Activated CD4-positive, alpha-beta T cell treated with anti-CD3 and anti-CD28 coated beads, Interleukin-2, amount 10 ng/mL, durations not matched to agents 7 days and 5 days (primary cell): ENCODE measurements at regions not wholly inside any gene's neighbourhood (a gene's known extent, or its start where the extent isn't known, plus 50 kb on each side); places are given as distances from the start of the nearest gene placed in this dataset.

Experiments
- CTCF ChIA-PET: fragments of 350-600 bp; sonication (Branson Sonifier 250); formaldehyde crosslinking; loops from one replicate; lab custom pipeline; 2021; ENCODE audit warnings: antibody characterized with exemption; lab: Charles Lee
- POLR2A ChIA-PET: fragments of 350-600 bp; sonication (Branson Sonifier 250); formaldehyde crosslinking; loops from one replicate; lab custom pipeline; 2021; ENCODE audit warnings: antibody characterized with exemption; lab: Charles Lee
- DNase-seq: peaks from one replicate; pipeline ENCODE4 v3.0.0-alpha.2; 2020
- H3K27ac Mint-ChIP-seq: one replicate; pipeline ENCODE4 v1.8.0; 2021; ENCODE audit warnings: mild to moderate bottlenecking, moderate library complexity, mixed read lengths
- H3K27me3 Mint-ChIP-seq: one replicate; pipeline ENCODE4 v1.8.0; 2021; ENCODE audit warnings: mixed read lengths
- H3K36me3 Mint-ChIP-seq: one replicate; pipeline ENCODE4 v1.8.0; 2021; ENCODE audit warnings: low read depth, mixed read lengths
- H3K4me1 Mint-ChIP-seq: one replicate; pipeline ENCODE4 v1.8.0; 2021; ENCODE audit warnings: mixed read lengths
- H3K4me3 Mint-ChIP-seq: one replicate; pipeline ENCODE4 v1.8.0; 2021; ENCODE audit warnings: mild to moderate bottlenecking, moderate library complexity, mixed read lengths
- H3K9me3 Mint-ChIP-seq: one replicate; pipeline ENCODE4 v1.8.0; 2021; ENCODE audit warnings: mixed read lengths

GRCh38 chr18:54506516-54507261 lies 84.4 kb upstream of the DYNAP start:
- ChIA-PET POLR2A (no interaction called here), CTCF (no interaction called here)
- no peaks in the 10 kb centered on the region for H3K36me3 Mint-ChIP-seq
- peaks cover 7% of the 10 kb centered on the region for H3K27me3 Mint-ChIP-seq
- no peak overlapping the region for H3K27ac Mint-ChIP-seq
- H3K9me3 Mint-ChIP-seq: no peaks in the 10 kb centered on the region
- H3K4me3 Mint-ChIP-seq: no peak overlapping the region
- no peak for DNase-seq
- no peaks in the 10 kb centered on the region for H3K4me1 Mint-ChIP-seq

GRCh38 chr18:54509793-54510192 lies 81.3 kb upstream of the DYNAP start:
- H3K9me3 Mint-ChIP-seq: no peaks in the 10 kb centered on the region
- peaks cover 10% of the 10 kb centered on the region for H3K27me3 Mint-ChIP-seq
- POLR2A ChIA-PET: no interaction called here
- no peak for DNase-seq
- H3K36me3 Mint-ChIP-seq: no peaks in the 10 kb centered on the region
- CTCF ChIA-PET: no interaction called here
- H3K4me1 Mint-ChIP-seq: no peaks in the 10 kb centered on the region
- no peak overlapping the region for H3K4me3 Mint-ChIP-seq
- H3K27ac Mint-ChIP-seq: no peak overlapping the region

DNA sequence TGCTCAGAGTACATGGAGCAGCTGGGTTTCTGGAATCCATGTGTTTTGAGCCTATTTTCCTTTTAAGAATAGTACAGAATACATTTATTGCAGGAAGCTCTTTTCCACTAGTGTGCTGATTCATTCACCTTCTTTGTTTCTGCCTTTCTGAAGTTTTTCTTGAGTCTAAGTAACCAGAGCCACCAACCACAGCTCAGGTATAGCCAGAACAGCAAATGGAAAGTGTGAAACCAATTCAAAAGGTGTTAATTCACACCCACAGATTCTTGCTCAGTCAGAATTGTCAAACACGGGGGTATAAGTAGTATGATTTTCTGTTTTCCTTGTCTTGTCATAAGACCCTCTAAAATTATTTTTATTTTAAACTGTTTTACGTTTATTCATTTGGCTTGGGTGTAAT lies 75.9 kb upstream of the DYNAP start:
- Mint-ChIP-seq H3K27me3 (peaks cover 8% of the 10 kb centered on the region), H3K36me3 (no peaks in the 10 kb centered on the region), H3K9me3 (no peaks in the 10 kb centered on the region), H3K4me3 (no peak overlapping the region), H3K4me1 (no peaks in the 10 kb centered on the region), H3K27ac (no peak overlapping the region)
- ChIA-PET CTCF (no interaction called here), POLR2A (no interaction called here)
- DNase-seq: no peak

DNA sequence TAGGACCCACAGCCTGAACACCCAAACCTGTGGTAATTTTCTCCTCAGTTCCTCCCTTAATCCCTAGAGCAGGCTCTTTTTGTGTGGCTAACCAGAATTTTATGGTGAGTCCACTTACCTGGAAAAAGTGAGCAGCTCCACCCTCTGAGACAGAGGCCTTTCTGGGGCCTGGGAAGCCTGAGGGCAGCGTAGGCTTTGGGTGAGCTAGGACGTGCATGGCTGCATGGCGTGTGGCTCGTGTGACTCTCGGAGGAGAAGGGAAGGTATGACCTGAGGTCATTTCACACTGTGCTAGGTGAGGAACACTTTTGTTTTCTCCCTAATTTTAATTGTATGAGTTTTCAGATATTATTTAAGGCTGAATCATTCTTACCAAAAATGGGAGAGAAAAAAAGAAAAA lies 73.5 kb upstream of the DYNAP start:
- no peaks in the 10 kb centered on the region for H3K4me1 Mint-ChIP-seq
- no peaks in the 10 kb centered on the region for H3K36me3 Mint-ChIP-seq

GRCh38 chr18:54521846-54522245 lies 69.2 kb upstream of the DYNAP start:
- POLR2A ChIA-PET: no interaction called here
- H3K9me3 Mint-ChIP-seq: no peaks in the 10 kb centered on the region
- no peak overlapping the region for H3K4me3 Mint-ChIP-seq
- H3K4me1 Mint-ChIP-seq: no peaks in the 10 kb centered on the region
- CTCF ChIA-PET: no interaction called here
- no peaks in the 10 kb centered on the region for H3K36me3 Mint-ChIP-seq
- no peak for DNase-seq
- peaks cover 2% of the 10 kb centered on the region for H3K27me3 Mint-ChIP-seq
- H3K27ac Mint-ChIP-seq: no peak overlapping the region

More for the DNA sequence above, 73.5 kb upstream of the DYNAP start:
- H3K27me3 Mint-ChIP-seq: peaks cover under 1% of the 10 kb centered on the region
- ChIA-PET CTCF (no interaction called here), POLR2A (no interaction called here)
- no peak overlapping the region for H3K27ac Mint-ChIP-seq
- no peak for DNase-seq
- H3K4me3 Mint-ChIP-seq: no peak overlapping the region
- H3K9me3 Mint-ChIP-seq: no peaks in the 10 kb centered on the region

- no peaks in the 10 kb centered on the region for H3K36me3 Mint-ChIP-seq
- H3K27me3 Mint-ChIP-seq: peaks cover 5% of the 10 kb centered on the region
- H3K4me1 Mint-ChIP-seq: no peaks in the 10 kb centered on the region
- DNase-seq: no peak
- H3K4me3 Mint-ChIP-seq: no peak overlapping the region
- ChIA-PET POLR2A (no interaction called here), CTCF (no interaction called here)
- H3K9me3 Mint-ChIP-seq: no peaks in the 10 kb centered on the region
- H3K27ac Mint-ChIP-seq: no peak overlapping the region
These were observed 62.1 kb upstream of the DYNAP start for GRCh38 chr18:54528942-54529376.

DNA sequence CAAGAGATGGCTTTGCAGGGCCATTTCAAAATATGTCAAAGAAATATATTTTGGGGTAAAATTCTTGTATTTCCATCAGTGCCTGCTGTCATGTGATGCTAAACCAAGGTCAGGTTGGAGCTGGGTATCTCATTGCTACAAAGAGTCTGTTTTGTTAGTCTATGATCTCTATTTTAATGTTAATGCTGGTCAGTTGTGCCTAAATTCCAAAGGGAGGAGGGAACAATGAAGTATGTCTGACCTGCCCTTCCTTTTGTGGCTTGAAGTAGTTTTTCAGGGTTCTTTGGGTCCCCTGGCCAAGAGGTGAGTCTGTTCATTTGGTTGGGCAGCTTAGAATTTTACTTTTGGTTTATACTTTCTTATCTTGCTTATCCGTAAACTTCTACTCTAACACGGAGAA lies 61.6 kb upstream of the DYNAP start:
- POLR2A ChIA-PET: no interaction called here
- Mint-ChIP-seq H3K4me1 (no peaks in the 10 kb centered on the region), H3K27ac (no peak overlapping the region), H3K9me3 (no peaks in the 10 kb centered on the region), H3K4me3 (no peak overlapping the region), H3K27me3 (peaks cover 5% of the 10 kb centered on the region), H3K36me3 (no peaks in the 10 kb centered on the region)
- no peak for DNase-seq
- CTCF ChIA-PET: no interaction called here

DNA sequence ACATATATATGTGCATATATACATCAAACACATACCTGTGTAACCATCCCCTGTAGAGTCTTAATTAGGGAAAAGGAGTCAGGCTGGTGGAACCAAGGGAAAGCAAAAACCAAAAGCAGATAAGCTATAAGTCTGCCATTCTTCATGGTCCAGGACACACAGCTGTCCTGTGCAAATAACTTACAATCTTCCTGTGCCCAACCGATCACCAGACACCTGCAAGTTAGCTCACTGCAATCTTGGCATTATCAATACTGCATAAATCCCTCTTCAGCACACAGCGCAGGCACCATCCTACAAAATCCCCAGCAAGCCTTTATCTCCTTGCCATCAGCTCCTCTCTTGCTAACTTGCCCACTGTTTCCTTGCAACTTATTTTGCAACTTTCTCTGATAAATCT lies 60.8 kb upstream of the DYNAP start:
- DNase-seq: no peak
- H3K9me3 Mint-ChIP-seq: no peaks in the 10 kb centered on the region
- H3K27ac Mint-ChIP-seq: no peak overlapping the region
- ChIA-PET CTCF (no interaction called here), POLR2A (no interaction called here)
- H3K4me1 Mint-ChIP-seq: no peaks in the 10 kb centered on the region
- peaks cover 3% of the 10 kb centered on the region for H3K27me3 Mint-ChIP-seq
- no peak overlapping the region for H3K4me3 Mint-ChIP-seq
- no peaks in the 10 kb centered on the region for H3K36me3 Mint-ChIP-seq

DNA sequence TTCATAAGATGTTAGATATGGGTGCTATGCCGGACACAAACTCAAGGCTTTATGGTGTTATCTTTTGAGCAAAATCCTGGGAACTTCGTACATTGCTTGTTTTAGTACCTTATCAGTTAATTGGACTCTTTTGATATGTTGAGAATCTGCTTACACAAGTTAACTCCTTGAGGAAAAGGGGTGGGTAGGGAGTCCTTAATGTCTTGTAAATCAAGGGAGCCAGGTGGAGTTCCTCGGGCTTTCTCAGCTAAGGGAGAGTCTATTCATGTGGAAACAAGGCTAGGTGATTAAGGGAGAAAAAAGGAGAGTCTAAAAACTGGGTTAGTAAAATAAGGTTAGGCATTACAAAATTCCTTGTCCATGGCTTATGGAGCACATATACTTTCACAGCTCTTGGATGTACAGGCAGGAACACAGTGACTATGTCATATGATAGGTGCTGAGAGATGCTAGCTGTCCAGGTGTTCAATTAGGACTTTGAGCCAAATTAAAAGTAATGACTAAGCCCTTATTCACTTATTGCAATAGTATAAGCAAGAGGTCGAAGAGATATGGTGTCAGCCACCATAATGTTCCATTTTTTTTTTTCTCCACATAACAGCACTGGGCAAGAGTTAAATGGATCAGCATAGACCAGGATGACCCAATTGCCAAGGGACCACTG lies 59.5 kb upstream of the DYNAP start:
- Mint-ChIP-seq H3K9me3 (no peaks in the 10 kb centered on the region), H3K27ac (no peak overlapping the region), H3K4me3 (no peak overlapping the region), H3K27me3 (peaks cover 3% of the 10 kb centered on the region), H3K4me1 (no peaks in the 10 kb centered on the region), H3K36me3 (no peaks in the 10 kb centered on the region)
- ChIA-PET CTCF (interaction anchor here (0.6 kb wide), 1 partner anchor 313 kb away, joined by 4 read pairs; no protein-coding TSS in a partner anchor), POLR2A (no interaction called here)
- no peak for DNase-seq

GRCh38 chr18:54532222-54532621 lies 58.8 kb upstream of the DYNAP start:
- H3K36me3 Mint-ChIP-seq: no peaks in the 10 kb centered on the region
- CTCF ChIA-PET: interaction anchor here (0.6 kb wide), 1 partner anchor 314 kb away, joined by 4 read pairs; no protein-coding TSS in a partner anchor
- POLR2A ChIA-PET: no interaction called here
- no peaks in the 10 kb centered on the region for H3K4me1 Mint-ChIP-seq
- DNase-seq: no peak
- H3K4me3 Mint-ChIP-seq: no peak overlapping the region
- no peak overlapping the region for H3K27ac Mint-ChIP-seq
- no peaks in the 10 kb centered on the region for H3K9me3 Mint-ChIP-seq
- H3K27me3 Mint-ChIP-seq: peaks cover 3% of the 10 kb centered on the region

DNA sequence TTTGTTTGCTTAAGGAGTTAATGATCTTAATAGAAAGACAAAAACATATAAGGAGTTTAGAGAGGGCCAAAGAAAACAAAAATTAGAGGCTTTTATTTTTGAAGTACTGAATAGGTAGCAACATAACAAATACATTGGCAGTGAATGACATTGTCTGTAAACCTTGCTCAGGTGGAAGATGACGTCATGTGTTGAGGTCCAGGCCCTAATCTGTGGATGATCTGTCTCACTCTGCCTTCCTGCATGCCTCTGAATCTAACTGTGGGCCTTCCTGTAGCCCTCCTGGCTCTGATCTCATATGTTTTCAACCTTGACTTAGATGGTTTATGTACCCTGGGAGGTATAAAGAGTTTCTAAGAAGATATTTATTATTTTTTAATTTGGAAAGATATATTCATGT lies 58.1 kb upstream of the DYNAP start:
- Mint-ChIP-seq H3K27me3 (peaks cover 3% of the 10 kb centered on the region), H3K36me3 (no peaks in the 10 kb centered on the region), H3K27ac (no peak overlapping the region), H3K4me3 (no peak overlapping the region), H3K9me3 (no peaks in the 10 kb centered on the region), H3K4me1 (no peaks in the 10 kb centered on the region)
- ChIA-PET POLR2A (no interaction called here), CTCF (no interaction called here)
- no peak for DNase-seq
